Medulla oblongata (tissue), 1 donor: ENCODE measurements at regions not wholly inside any gene's neighbourhood (a gene's known extent, or its start where the extent isn't known, plus 50 kb on each side); places are given as distances from the start of the nearest gene placed in this dataset.

Experiments
- DNase-seq: peaks from one replicate; pipeline ENCODE4 v3.0.0-alpha.2; 2015; ENCODE audit errors: extremely low spot score

GRCh38 chr14:97297100-97297499 lies 499.9 kb downstream of the VRK1 start:
- DNase-seq, result no peak

- no peak for DNase-seq
These were observed 501.1 kb downstream of the VRK1 start for GRCh38 chr14:97298331-97298730.

GRCh38 chr14:97298736-97299135 lies 501.6 kb downstream of the VRK1 start:
- DNase-seq, result no peak

GRCh38 chr14:97299661-97300060 lies 502.5 kb downstream of the VRK1 start:
- DNase-seq, result peak; percentile 7

GRCh38 chr14:97301931-97302559 lies 504.9 kb downstream of the VRK1 start:
- no peak for DNase-seq

- DNase-seq, result no peak
These were observed 509.1 kb downstream of the VRK1 start for GRCh38 chr14:97306133-97306759.

- no peak for DNase-seq
These were observed 509.6 kb downstream of the VRK1 start for GRCh38 chr14:97306760-97307246.

GRCh38 chr14:97311411-97311810 lies 514.2 kb downstream of the VRK1 start:
- no peak for DNase-seq

GRCh38 chr14:97312910-97313309 lies 515.7 kb downstream of the VRK1 start:
- no peak for DNase-seq

- no peak for DNase-seq
These were observed 518.6 kb downstream of the VRK1 start for GRCh38 chr14:97315790-97316189.

- no peak for DNase-seq
These were observed 521.2 kb downstream of the VRK1 start for GRCh38 chr14:97318380-97318779.

- DNase-seq, result no peak
These were observed 522.5 kb downstream of the VRK1 start for GRCh38 chr14:97319691-97320090.

- no peak for DNase-seq
These were observed 531.6 kb downstream of the VRK1 start for GRCh38 chr14:97328743-97329142.

GRCh38 chr14:97329701-97330100 lies 532.5 kb downstream of the VRK1 start:
- no peak for DNase-seq

GRCh38 chr14:97331058-97331457 lies 533.9 kb downstream of the VRK1 start:
- DNase-seq, result no peak

GRCh38 chr14:97331526-97331925 lies 534.3 kb downstream of the VRK1 start:
- no peak for DNase-seq

- DNase-seq, result no peak
These were observed 539.0 kb downstream of the VRK1 start for GRCh38 chr14:97336179-97336578.

- DNase-seq, result peak; percentile 48
These were observed 539.6 kb downstream of the VRK1 start for GRCh38 chr14:97336816-97337215.

GRCh38 chr14:97337267-97337666 lies 540.1 kb downstream of the VRK1 start:
- DNase-seq, result no peak

- no peak for DNase-seq
These were observed 540.5 kb downstream of the VRK1 start for GRCh38 chr14:97337670-97338069.

- no peak for DNase-seq
These were observed 547.5 kb downstream of the VRK1 start for GRCh38 chr14:97344666-97345065.

GRCh38 chr14:97346675-97347074 lies 549.5 kb downstream of the VRK1 start:
- DNase-seq, result no peak

- DNase-seq, result no peak
These were observed 552.3 kb downstream of the VRK1 start for GRCh38 chr14:97349463-97349862.

GRCh38 chr14:97349946-97350345 lies 552.8 kb downstream of the VRK1 start:
- DNase-seq, result no peak
